KOPT-K1 (cell line): ENCODE measurements at regions not wholly inside any gene's neighbourhood (a gene's known extent, or its start where the extent isn't known, plus 50 kb on each side); places are given as distances from the start of the nearest gene placed in this dataset.

Source experiments
- H3K27ac ChIP-seq: fragments of 200-600 bp; sonication (generic); 2 replicates; pipeline ENCODE4 v1.5.1; 2016; ENCODE audit warnings: antibody characterized with exemption, mild to moderate bottlenecking, low read depth, low read length; ENCODE audit not compliant: poor library complexity, severe bottlenecking
- H3K36me3 ChIP-seq: fragments of 200-600 bp; sonication (generic); 2 replicates; pipeline ENCODE4 v1.5.1; 2017; ENCODE audit warnings: antibody characterized with exemption, mild to moderate bottlenecking, low read length, moderate library complexity; ENCODE audit not compliant: insufficient read depth
- H3K9me3 ChIP-seq: fragments of 200-600 bp; sonication (generic); 2 replicates; pipeline ENCODE4 v1.5.1; 2017; ENCODE audit warnings: antibody characterized with exemption, low read length, mild to moderate bottlenecking; ENCODE audit not compliant: insufficient read depth, poor library complexity, severe bottlenecking

GRCh38 chr10:43963793-43964425 lies 315.2 kb upstream of the ZNF32 start:
- no peaks in the 10 kb centered on the region for H3K9me3 ChIP-seq
- H3K27ac ChIP-seq: no peak overlapping the region
- no peaks in the 10 kb centered on the region for H3K36me3 ChIP-seq

GRCh38 chr10:43963379-43963778 lies 314.7 kb upstream of the ZNF32 start:
- Histone ChIP-seq H3K27ac (no peak overlapping the region), H3K36me3 (no peaks in the 10 kb centered on the region), H3K9me3 (no peaks in the 10 kb centered on the region)

- H3K9me3 ChIP-seq: no peaks in the 10 kb centered on the region
- no peaks in the 10 kb centered on the region for H3K36me3 ChIP-seq
- no peak overlapping the region for H3K27ac ChIP-seq
These were observed 313.9 kb upstream of the ZNF32 start for GRCh38 chr10:43962346-43963191.

- H3K36me3 ChIP-seq: no peaks in the 10 kb centered on the region
- H3K27ac ChIP-seq: no peak overlapping the region
- no peaks in the 10 kb centered on the region for H3K9me3 ChIP-seq
These were observed 313.1 kb upstream of the ZNF32 start for GRCh38 chr10:43961523-43962345.

GRCh38 chr10:43960981-43961380 lies 312.3 kb upstream of the ZNF32 start:
- no peaks in the 10 kb centered on the region for H3K9me3 ChIP-seq
- no peaks in the 10 kb centered on the region for H3K36me3 ChIP-seq
- H3K27ac ChIP-seq: no peak overlapping the region

GRCh38 chr10:43960477-43960876 lies 311.8 kb upstream of the ZNF32 start:
- no peaks in the 10 kb centered on the region for H3K9me3 ChIP-seq

GRCh38 chr10:43960135-43960415 lies 311.4 kb upstream of the ZNF32 start:
- Histone ChIP-seq H3K27ac (no peak overlapping the region), H3K36me3 (no peaks in the 10 kb centered on the region), H3K9me3 (no peaks in the 10 kb centered on the region)

More at GRCh38 chr10:43960477-43960876, 311.8 kb upstream of the ZNF32 start:
- Histone ChIP-seq H3K36me3 (no peaks in the 10 kb centered on the region), H3K27ac (no peak overlapping the region)

GRCh38 chr10:43959364-43960134 lies 310.9 kb upstream of the ZNF32 start:
- Histone ChIP-seq H3K36me3 (no peaks in the 10 kb centered on the region), H3K27ac (no peak overlapping the region), H3K9me3 (no peaks in the 10 kb centered on the region)

GRCh38 chr10:43958964-43959363 lies 310.3 kb upstream of the ZNF32 start:
- H3K27ac ChIP-seq: no peak overlapping the region
- H3K36me3 ChIP-seq: no peaks in the 10 kb centered on the region
- H3K9me3 ChIP-seq: no peaks in the 10 kb centered on the region

- H3K9me3 ChIP-seq: no peaks in the 10 kb centered on the region
- H3K36me3 ChIP-seq: no peaks in the 10 kb centered on the region
- no peak overlapping the region for H3K27ac ChIP-seq
These were observed 309.4 kb upstream of the ZNF32 start for GRCh38 chr10:43958071-43958432.

- Histone ChIP-seq H3K27ac (no peak overlapping the region), H3K9me3 (no peaks in the 10 kb centered on the region), H3K36me3 (no peaks in the 10 kb centered on the region)
These were observed 308.8 kb upstream of the ZNF32 start for GRCh38 chr10:43957267-43958070.

- Histone ChIP-seq H3K36me3 (no peaks in the 10 kb centered on the region), H3K9me3 (no peaks in the 10 kb centered on the region), H3K27ac (no peak overlapping the region)
These were observed 307.3 kb upstream of the ZNF32 start for GRCh38 chr10:43955978-43956377.

- Histone ChIP-seq H3K36me3 (no peaks in the 10 kb centered on the region), H3K9me3 (no peaks in the 10 kb centered on the region), H3K27ac (no peak overlapping the region)
These were observed 306.4 kb upstream of the ZNF32 start for GRCh38 chr10:43955002-43955596.

- Histone ChIP-seq H3K27ac (no peak overlapping the region), H3K36me3 (no peaks in the 10 kb centered on the region), H3K9me3 (no peaks in the 10 kb centered on the region)
These were observed 305.0 kb upstream of the ZNF32 start for GRCh38 chr10:43953672-43954071.
